Peyer's patch (tissue), 4 donors: ENCODE measurements at regions not wholly inside any gene's neighbourhood (a gene's known extent, or its start where the extent isn't known, plus 50 kb on each side); places are given as distances from the start of the nearest gene placed in this dataset.

ENCODE experiments used
- CTCF ChIP-seq, 6 experiments: fragments of 450-650 bp in 4 of 6; fragments of 200-600 bp in 2 of 6; sonication (generic) in 1 of 6; IDR thresholded peaks; one replicate each; pipeline ENCODE4 v1.5.1; 2017 to 2019; ENCODE audit warnings: antibody characterized with exemption in 6 of 6, mild to moderate bottlenecking in 3 of 6, moderate library complexity in 1 of 6
- POLR2A ChIP-seq, 2 donors: fragments of 450-650 bp; IDR thresholded peaks; one replicate each; pipeline ENCODE4 v1.5.1; 2017; ENCODE audit warnings: antibody characterized with exemption in 2 of 2, mild to moderate bottlenecking in 2 of 2, moderate library complexity in 2 of 2

GRCh38 chr17:74104921-74105320 is 98.6 kb upstream of the RPL38 start:
- TF ChIP-seq CTCF (IDR thresholded peaks at IDR 0.05) (no peak), POLR2A (IDR thresholded peaks at IDR 0.05) (no peak)
